PC-3 (cell line): ENCODE measurements at regions not wholly inside any gene's neighbourhood (a gene's known extent, or its start where the extent isn't known, plus 50 kb on each side); places are given as distances from the start of the nearest gene placed in this dataset.

ENCODE experiments used
- ATAC-seq: fragments of 200-7000 bp; cut with Tn5 transposase; 2 replicates; pipeline ENCODE4 v1.9.1; 2020; ENCODE audit warnings: mild to moderate bottlenecking, moderate library complexity
- BruUV-seq: library from RNA; stranded (reverse); fragments of 400-500 nt; replicated peaks from 2 replicates; lab custom pipeline; 2021; lab: Mats Ljungman, UMichigan
- CTCF ChIA-PET: fragments of 300-600 bp; sonication (Branson Sonifier 250); formaldehyde crosslinking; loops from one replicate; lab custom pipeline; 2022; ENCODE audit warnings: antibody characterized with exemption; lab: Charles Lee
- POLR2A ChIA-PET: fragments of 300-600 bp; sonication (Branson Sonifier 250); formaldehyde crosslinking; loops from one replicate; lab custom pipeline; 2022; ENCODE audit warnings: antibody characterized with exemption; ENCODE audit not compliant: unreplicated experiment; lab: Charles Lee
- DNase-seq: peaks from one replicate; pipeline ENCODE4 v3.0.0-alpha.2; 2015
- H2AFZ ChIP-seq: fragments of 300-600 bp; sonication (generic); 2 replicates; pipeline ENCODE4 v1.6.0; 2016; ENCODE audit warnings: antibody characterized with exemption, low read length
- H3F3A ChIP-seq: fragments of 300-600 bp; sonication (generic); one replicate; pipeline ENCODE4 v1.6.0; 2017; ENCODE audit warnings: antibody characterized with exemption, low read length, control low read depth, mild to moderate bottlenecking; ENCODE audit not compliant: unreplicated experiment
- H3K27ac ChIP-seq: fragments of 300-600 bp; sonication (generic); 2 replicates; pipeline ENCODE4 v1.5.1; 2016; ENCODE audit warnings: mild to moderate bottlenecking, low read length
- H3K27me3 ChIP-seq: fragments of 300-600 bp; sonication (generic); 2 replicates; pipeline ENCODE4 v1.6.1; 2016; ENCODE audit warnings: low read length, mixed read lengths
- H3K36me3 ChIP-seq: fragments of 300-600 bp; sonication (generic); 2 replicates; pipeline ENCODE4 v1.6.1; 2016; ENCODE audit warnings: low read depth, mixed run types, low read length, mixed read lengths
- H3K4me1 ChIP-seq: fragments of 300-600 bp; sonication (generic); 2 replicates; pipeline ENCODE4 v1.5.1; 2016; ENCODE audit warnings: low read length; ENCODE audit not compliant: insufficient read depth
- H3K4me2 ChIP-seq: fragments of 300-600 bp; sonication (generic); 2 replicates; pipeline ENCODE4 v1.6.0; 2016; ENCODE audit warnings: low read length
- H3K4me3 ChIP-seq: fragments of 300-600 bp; sonication (generic); 2 replicates; pipeline ENCODE4 v1.5.1; 2016; ENCODE audit warnings: mild to moderate bottlenecking, low read length, mixed read lengths
- H3K79me2 ChIP-seq: fragments of 300-600 bp; sonication (generic); 2 replicates; pipeline ENCODE4 v1.6.1; 2017; ENCODE audit warnings: low read length, mixed read lengths
- H3K9ac ChIP-seq: fragments of 300-600 bp; sonication (generic); 2 replicates; pipeline ENCODE4 v1.6.0; 2016; ENCODE audit warnings: mild to moderate bottlenecking, low read length
- H3K9me2 ChIP-seq: fragments of 300-600 bp; sonication (generic); replicated peaks from 2 replicates; pipeline ENCODE4 v1.6.1; 2016; ENCODE audit warnings: mixed run types, low read length, mixed read lengths
- H3K9me3 ChIP-seq: fragments of 300-600 bp; sonication (generic); 2 replicates; pipeline ENCODE4 v1.6.1; 2016; ENCODE audit warnings: low read length, mixed read lengths
- H4K20me1 ChIP-seq: fragments of 300-600 bp; sonication (generic); 2 replicates; pipeline ENCODE4 v1.6.1; 2016; ENCODE audit warnings: low read length, mixed read lengths
- EZH2 ChIP-seq: fragments of 300-600 bp; sonication (generic); IDR thresholded peaks from one replicate; pipeline ENCODE4 v1.6.1; 2017; ENCODE audit warnings: antibody characterized with exemption, mild to moderate bottlenecking, low read length; ENCODE audit not compliant: unreplicated experiment
- EZH2phosphoT487 ChIP-seq: fragments of 300-600 bp; sonication (generic); IDR thresholded peaks from 2 replicates; pipeline ENCODE4 v1.6.1; 2018; ENCODE audit warnings: mild to moderate bottlenecking, antibody characterized with exemption, low read length, borderline replicate concordance
- intact Hi-C: fragments of 100-400 bp; cut with micrococcal nuclease; formaldehyde crosslinking; loops from 2 replicates; pipeline ENCODE4 v1.9.0; 2023
- TF ChIP-seq, protein P1 (sequence below): fragments of 300-600 bp; sonication (generic); conservative IDR thresholded peaks from 2 replicates; pipeline ENCODE4 v1.5.1; 2017; ENCODE audit warnings: antibody characterized with exemption, low read depth, mild to moderate bottlenecking, low read length

DNA sequence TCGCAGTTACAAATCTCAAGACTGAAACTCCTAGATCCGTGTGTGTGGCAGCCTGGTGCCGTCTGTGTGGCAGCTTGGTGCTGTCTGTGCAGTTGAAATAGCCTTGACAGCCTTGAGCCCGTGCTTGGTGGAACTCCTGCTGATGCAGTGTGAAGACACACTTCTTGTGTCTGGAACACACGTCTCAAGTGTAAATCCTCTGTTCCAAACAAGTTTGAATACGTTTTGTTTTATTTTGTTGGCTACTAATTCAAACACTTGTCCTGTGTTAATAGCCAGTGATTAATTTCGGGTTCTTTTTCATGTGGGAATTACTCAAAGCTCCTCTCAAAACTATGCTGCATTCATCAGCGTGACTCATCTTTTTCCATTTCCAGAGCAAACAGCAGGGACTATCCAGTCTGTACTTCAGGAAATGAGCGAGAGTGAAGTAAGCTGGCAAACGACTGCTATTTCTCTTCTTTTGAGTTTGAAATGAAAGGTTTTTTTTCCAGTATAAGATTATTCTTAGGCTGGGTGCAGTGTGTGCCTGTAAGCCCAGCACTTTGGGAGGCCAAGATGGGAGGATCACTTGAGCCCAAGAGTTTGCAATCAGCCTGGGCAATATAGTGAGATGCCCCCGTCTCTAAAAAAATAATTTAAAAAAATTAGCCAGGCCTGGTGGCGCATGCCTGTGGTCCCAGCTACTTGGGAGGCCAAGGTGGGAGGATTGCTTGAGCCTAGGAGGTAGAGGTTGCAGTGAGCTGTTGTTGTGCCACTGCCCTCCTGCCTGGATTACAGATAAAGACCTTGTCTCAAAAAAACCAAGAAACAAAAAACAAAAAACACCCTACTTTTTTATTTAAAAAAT, 152.9 kb downstream of the SPP2 start:
- BruUV-seq = no TSS peak
- ChIA-PET POLR2A (interaction anchor here (0.6 kb wide), 3 partner anchors 66 to 138 kb away, joined by 3 to 7 read pairs (median 6); no protein-coding TSS in a partner anchor), CTCF (no interaction called here)

DNA sequence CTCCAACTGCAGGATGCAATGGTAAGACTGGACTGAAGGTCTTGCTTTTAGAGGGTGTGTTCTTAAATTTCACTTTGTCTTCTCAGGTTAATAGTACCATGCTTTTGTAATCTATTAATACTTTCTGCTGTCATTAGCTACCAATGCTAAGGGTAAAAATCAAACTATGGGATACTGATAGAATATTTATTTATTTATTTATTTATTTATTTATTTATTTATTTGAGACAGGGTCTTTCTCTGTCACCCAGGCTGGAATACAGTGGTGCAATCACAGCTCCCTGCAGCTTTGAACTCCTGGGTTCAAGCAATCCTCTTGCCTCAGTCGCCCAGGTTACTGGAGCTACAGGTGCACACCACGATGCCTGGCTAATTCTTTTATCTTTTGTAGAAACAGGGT, 152.1 kb downstream of the SPP2 start:
- Histone ChIP-seq H3K4me3 (peak overlapping the region; percentile 39; the same call in 1 of the 2 replicates), H3K9ac (peak overlapping the region; percentile 41), H4K20me1 (no peaks in the 10 kb centered on the region), H3K4me1 (peaks cover 32% of the 10 kb centered on the region), H3K9me2 (no peaks in the 10 kb centered on the region), H3K27ac (peak overlapping the region; percentile 89), H3F3A (no peaks in the 10 kb centered on the region), H3K27me3 (no peaks in the 10 kb centered on the region), H3K4me2 (peak overlapping the region; percentile 73), H3K9me3 (no peaks in the 10 kb centered on the region), H3K36me3 (no peaks in the 10 kb centered on the region), H2AFZ (no peak overlapping the region), H3K79me2 (no peaks in the 10 kb centered on the region)
- intact Hi-C loops = loop anchor here (2.0 to 5.0 kb wide), 3 partner anchors 48 to 225 kb away; no protein-coding TSS in a partner anchor
- ChIA-PET POLR2A (no interaction called here), CTCF (no interaction called here)
- BruUV-seq = no TSS peak
- ATAC-seq (no peak), DNase-seq (no peak)
- no peak for TF ChIP-seq EZH2phosphoT487
- no peak for TF ChIP-seq EZH2
- TF ChIP-seq, protein P1, sequence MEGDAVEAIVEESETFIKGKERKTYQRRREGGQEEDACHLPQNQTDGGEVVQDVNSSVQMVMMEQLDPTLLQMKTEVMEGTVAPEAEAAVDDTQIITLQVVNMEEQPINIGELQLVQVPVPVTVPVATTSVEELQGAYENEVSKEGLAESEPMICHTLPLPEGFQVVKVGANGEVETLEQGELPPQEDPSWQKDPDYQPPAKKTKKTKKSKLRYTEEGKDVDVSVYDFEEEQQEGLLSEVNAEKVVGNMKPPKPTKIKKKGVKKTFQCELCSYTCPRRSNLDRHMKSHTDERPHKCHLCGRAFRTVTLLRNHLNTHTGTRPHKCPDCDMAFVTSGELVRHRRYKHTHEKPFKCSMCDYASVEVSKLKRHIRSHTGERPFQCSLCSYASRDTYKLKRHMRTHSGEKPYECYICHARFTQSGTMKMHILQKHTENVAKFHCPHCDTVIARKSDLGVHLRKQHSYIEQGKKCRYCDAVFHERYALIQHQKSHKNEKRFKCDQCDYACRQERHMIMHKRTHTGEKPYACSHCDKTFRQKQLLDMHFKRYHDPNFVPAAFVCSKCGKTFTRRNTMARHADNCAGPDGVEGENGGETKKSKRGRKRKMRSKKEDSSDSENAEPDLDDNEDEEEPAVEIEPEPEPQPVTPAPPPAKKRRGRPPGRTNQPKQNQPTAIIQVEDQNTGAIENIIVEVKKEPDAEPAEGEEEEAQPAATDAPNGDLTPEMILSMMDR = no peak

More for the DNA sequence above, 152.9 kb downstream of the SPP2 start:
- H3K9me3 ChIP-seq = no peaks in the 10 kb centered on the region
- ATAC-seq (peak; percentile 97), DNase-seq (peak; percentile 97)
- peak overlapping the region; percentile 73 for H3K4me2 ChIP-seq
- H3K27me3 ChIP-seq = no peaks in the 10 kb centered on the region
- peaks cover 32% of the 10 kb centered on the region for H3K4me1 ChIP-seq
- intact Hi-C loops = loop anchor here (1.0 to 5.0 kb wide), 5 partner anchors 39 to 226 kb away; no protein-coding TSS in a partner anchor
- TF ChIP-seq, protein P1 = no peak
- TF ChIP-seq EZH2 (no peak), EZH2phosphoT487 (no peak)
- no peaks in the 10 kb centered on the region for H3K36me3 ChIP-seq
- peak overlapping the region; percentile 55 for H3K9ac ChIP-seq
- H4K20me1 ChIP-seq = no peaks in the 10 kb centered on the region
- H2AFZ ChIP-seq = no peak overlapping the region
- H3K27ac ChIP-seq = peak overlapping the region; percentile 89
- H3K9me2 ChIP-seq = no peaks in the 10 kb centered on the region
- H3K4me3 ChIP-seq = peak overlapping the region; percentile 39
- no peaks in the 10 kb centered on the region for H3K79me2 ChIP-seq
- no peaks in the 10 kb centered on the region for H3F3A ChIP-seq

DNA sequence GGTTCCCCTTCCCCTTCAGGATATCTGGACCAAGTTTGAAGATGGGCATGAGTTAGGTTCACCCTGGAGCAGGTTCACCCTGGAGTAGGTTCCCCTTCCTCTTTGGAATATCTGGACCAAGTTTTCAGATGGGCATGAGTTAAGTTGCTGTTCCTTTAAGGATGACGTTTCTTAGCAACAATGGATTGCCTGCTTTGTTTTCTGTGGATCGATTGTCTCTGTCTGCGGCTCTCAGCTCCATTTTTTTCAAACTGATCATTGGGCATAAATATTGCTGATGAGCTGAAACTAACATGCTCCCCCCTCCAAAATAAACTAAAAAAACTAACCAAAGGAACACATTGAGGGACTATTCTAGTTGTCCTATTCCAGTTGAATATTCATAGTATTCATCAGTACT, 149.5 kb downstream of the SPP2 start:
- Histone ChIP-seq H3K79me2 (no peaks in the 10 kb centered on the region), H3K36me3 (no peaks in the 10 kb centered on the region), H3K4me1 (peaks cover 38% of the 10 kb centered on the region), H3K4me3 (no peak overlapping the region), H3K9me3 (no peaks in the 10 kb centered on the region), H2AFZ (no peak overlapping the region), H3K4me2 (no peak overlapping the region), H3K9me2 (no peaks in the 10 kb centered on the region), H3F3A (no peaks in the 10 kb centered on the region), H3K27me3 (no peaks in the 10 kb centered on the region), H3K9ac (no peak overlapping the region), H4K20me1 (no peaks in the 10 kb centered on the region), H3K27ac (no peak overlapping the region)
- no TSS peak for BruUV-seq
- TF ChIP-seq EZH2 (no peak), EZH2phosphoT487 (no peak)
- TF ChIP-seq, protein P1 = no peak
- no peak for ATAC-seq
- ChIA-PET POLR2A (no interaction called here), CTCF (no interaction called here)
- intact Hi-C loops = loop anchor here (5.0 kb wide), 2 partner anchors 107 to 223 kb away; no protein-coding TSS in a partner anchor
- no peak for DNase-seq
